ENCODE measurements at regions not wholly inside any gene's neighbourhood (a gene's known extent, or its start where the extent isn't known, plus 50 kb on each side); places are given as distances from the start of the nearest gene placed in this dataset.

GRCh38 chr1:98203466-98203865, 282.6 kb upstream of the DPYD start:
- no peak for DNase-seq (ENCODE audit: low read depth)

GRCh38 chr1:98201666-98202081, 280.8 kb upstream of the DPYD start:
- no peak for DNase-seq (ENCODE audit: low read depth)

GRCh38 chr1:98197356-98197755, 276.5 kb upstream of the DPYD start:
- no peak for DNase-seq (ENCODE audit: low read depth)

- DNase-seq (ENCODE audit: low read depth) = no peak
Observed at GRCh38 chr1:98196012-98196411, 275.2 kb upstream of the DPYD start.

GRCh38 chr1:98188774-98189173, 267.9 kb upstream of the DPYD start:
- no peak for DNase-seq (ENCODE audit: low read depth)

- DNase-seq (ENCODE audit: low read depth) = no peak
Observed at GRCh38 chr1:98184856-98185255, 264.0 kb upstream of the DPYD start.

- no peak for DNase-seq (ENCODE audit: low read depth)
Observed at GRCh38 chr1:98181036-98181764, 260.4 kb upstream of the DPYD start.

- no peak for DNase-seq (ENCODE audit: low read depth)
Observed at GRCh38 chr1:98179151-98179773, 258.4 kb upstream of the DPYD start.

GRCh38 chr1:98177751-98178150, 256.9 kb upstream of the DPYD start:
- DNase-seq (ENCODE audit: low read depth) = no peak

GRCh38 chr1:98176936-98177335, 256.1 kb upstream of the DPYD start:
- no peak for DNase-seq (ENCODE audit: low read depth)

GRCh38 chr1:98176414-98176813, 255.6 kb upstream of the DPYD start:
- no peak for DNase-seq (ENCODE audit: low read depth)

- DNase-seq (ENCODE audit: low read depth) = no peak
Observed at GRCh38 chr1:98172578-98172977, 251.7 kb upstream of the DPYD start.

- no peak for DNase-seq (ENCODE audit: low read depth)
Observed at GRCh38 chr1:98172022-98172421, 251.2 kb upstream of the DPYD start.

- no peak for DNase-seq (ENCODE audit: low read depth)
Observed at GRCh38 chr1:98164509-98164908, 243.7 kb upstream of the DPYD start.

GRCh38 chr1:98157524-98158313, 236.9 kb upstream of the DPYD start:
- DNase-seq (ENCODE audit: low read depth) = no peak

GRCh38 chr1:98147280-98147679, 226.4 kb upstream of the DPYD start:
- no peak for DNase-seq (ENCODE audit: low read depth)

- no peak for DNase-seq (ENCODE audit: low read depth)
Observed at GRCh38 chr1:98145655-98146054, 224.8 kb upstream of the DPYD start.

GRCh38 chr1:98143403-98143802, 222.6 kb upstream of the DPYD start:
- no peak for DNase-seq (ENCODE audit: low read depth)

GRCh38 chr1:98133131-98133530, 212.3 kb upstream of the DPYD start:
- no peak for DNase-seq (ENCODE audit: low read depth)

GRCh38 chr1:98130408-98130807, 209.6 kb upstream of the DPYD start:
- DNase-seq (ENCODE audit: low read depth) = no peak

- DNase-seq (ENCODE audit: low read depth) = no peak
Observed at GRCh38 chr1:98129491-98129890, 208.7 kb upstream of the DPYD start.

- DNase-seq (ENCODE audit: low read depth) = no peak
Observed at GRCh38 chr1:98126740-98127139, 205.9 kb upstream of the DPYD start.

- DNase-seq (ENCODE audit: low read depth) = no peak
Observed at GRCh38 chr1:98121646-98122045, 200.8 kb upstream of the DPYD start.

Measured in forelimb muscle (tissue), 1 donor.